Activated T-cell treated with anti-CD3 and anti-CD28 coated beads, Interleukin-2, amount 50 U/mL, for 1 hour (primary cell): ENCODE measurements at regions not wholly inside any gene's neighbourhood (a gene's known extent, or its start where the extent isn't known, plus 50 kb on each side); places are given as distances from the start of the nearest gene placed in this dataset.
"Not testable (repeated sequence)": the region's sequence is repeated elsewhere in the genome, so short reads cannot be mapped to it uniquely, and the experiment has no call there.

ENCODE experiments used
- DNase-seq: peaks from one replicate; pipeline ENCODE4 v3.0.0-alpha.2; 2020

- DNase-seq, result no peak
Measured at GRCh38 chr16:61421111-61421510, 615.1 kb downstream of the CDH8 start.

GRCh38 chr16:61419791-61420190 is 616.4 kb downstream of the CDH8 start:
- DNase-seq, result no peak

DNA sequence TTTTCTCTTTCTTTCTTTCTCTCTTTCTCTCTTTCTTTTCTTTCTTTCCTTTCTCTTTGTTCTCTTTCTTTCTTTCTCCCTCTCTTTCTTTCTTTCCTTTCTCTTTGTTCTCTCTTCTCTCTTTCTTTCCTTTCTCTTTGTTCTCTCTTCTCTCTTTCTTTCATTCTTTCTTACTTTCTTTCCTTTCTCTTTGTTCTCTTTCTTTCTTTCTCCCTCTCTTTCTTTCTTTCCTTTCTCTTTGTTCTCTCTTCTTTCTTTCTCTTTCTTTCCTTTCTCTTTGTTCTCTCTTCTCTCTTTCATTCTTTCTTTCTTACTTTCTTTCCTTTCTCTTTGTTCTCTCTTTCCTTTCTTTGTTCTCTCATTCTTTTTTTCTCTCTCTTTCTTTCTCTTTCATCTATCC is 617.4 kb downstream of the CDH8 start:
- not testable (repeated sequence) for DNase-seq

DNA sequence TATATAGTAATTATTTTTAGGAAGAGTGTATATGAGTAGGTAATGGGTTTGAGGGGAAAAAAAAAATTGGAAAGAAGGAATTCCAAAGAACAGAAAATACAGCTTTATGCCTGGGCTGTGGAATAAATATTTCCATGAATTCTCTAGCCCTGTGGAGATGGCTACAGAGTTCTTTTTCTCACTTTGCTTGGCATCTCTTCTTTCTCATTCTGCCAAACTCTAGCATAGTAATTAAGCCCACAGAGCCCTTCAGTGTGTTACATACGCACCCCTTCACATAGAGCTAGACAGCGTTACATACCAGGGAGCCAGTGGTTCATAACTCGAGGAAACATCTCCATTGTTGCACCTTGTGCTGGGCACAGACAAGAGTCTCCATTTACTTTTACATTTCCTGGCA is 621.1 kb downstream of the CDH8 start:
- no peak for DNase-seq

GRCh38 chr16:61413021-61413420 is 623.2 kb downstream of the CDH8 start:
- no peak for DNase-seq

DNA sequence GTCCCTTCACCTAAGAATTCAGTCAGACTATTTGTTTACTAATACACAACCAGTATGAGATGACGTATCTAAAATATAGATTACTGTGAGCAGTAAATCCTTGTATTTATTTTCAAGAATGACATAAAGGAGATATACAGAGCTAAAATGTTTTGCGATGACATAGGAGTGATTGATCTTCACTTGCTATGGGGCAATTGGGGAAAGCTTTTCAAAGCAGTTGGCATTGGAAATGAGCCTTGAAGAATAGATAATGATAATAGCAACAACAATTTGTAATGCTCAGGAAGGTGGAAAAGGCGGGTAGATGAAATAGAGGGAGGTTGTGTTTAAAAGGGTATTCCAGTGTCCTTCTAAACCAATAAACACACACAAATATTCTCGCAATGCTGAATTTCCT is 623.7 kb downstream of the CDH8 start:
- no peak for DNase-seq

GRCh38 chr16:61409604-61410003 is 626.6 kb downstream of the CDH8 start:
- no peak for DNase-seq

GRCh38 chr16:61403386-61403785 is 632.9 kb downstream of the CDH8 start:
- no peak for DNase-seq

DNA sequence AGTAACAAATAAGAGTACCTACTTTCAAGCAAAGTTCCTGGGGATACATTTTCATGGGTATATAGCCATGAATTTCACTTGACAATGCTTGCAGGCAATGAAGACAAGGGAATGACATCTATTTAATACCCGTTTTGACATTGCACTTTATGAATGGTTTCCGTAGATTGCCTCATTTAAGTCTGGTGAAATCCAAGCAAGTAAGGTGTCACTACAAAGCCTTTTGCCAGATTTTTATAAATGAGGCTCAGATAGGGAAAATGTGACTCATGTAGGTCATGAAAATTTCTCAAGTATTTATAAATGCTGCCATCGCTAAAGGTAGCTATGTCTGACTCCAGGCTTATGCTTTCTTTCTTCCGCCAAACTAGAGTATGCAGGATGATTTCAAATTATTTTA is 644.3 kb downstream of the CDH8 start:
- no peak for DNase-seq

DNA sequence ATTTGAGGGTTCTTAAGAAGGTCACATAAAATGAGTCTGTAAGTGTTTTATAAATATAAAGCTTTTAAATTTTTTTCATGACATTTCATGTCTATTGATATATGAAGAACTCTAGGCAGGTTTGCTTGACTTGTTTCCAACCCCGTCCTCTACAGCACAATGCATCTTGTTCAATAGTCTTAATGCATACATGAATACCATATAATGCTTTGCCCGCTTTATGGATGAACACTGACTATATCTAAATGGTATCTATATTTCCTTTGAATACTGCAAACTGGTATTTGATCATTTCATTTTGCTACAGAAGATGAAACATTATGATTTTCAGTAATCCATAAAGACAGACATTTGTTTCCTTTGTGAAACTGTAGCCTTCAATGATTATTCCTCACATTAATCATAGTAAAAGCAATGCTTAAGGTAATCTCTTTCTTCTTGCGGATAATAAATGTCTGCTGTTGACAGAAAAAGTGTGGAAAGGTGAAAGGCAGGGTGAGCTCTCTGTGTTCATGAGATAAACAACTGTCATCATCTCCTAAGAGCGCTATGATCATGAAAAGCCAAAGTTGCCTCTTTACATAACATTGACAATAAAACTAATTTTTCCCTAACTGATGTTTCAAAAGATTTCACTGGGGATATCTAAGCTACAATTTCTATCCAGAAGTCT is 645.1 kb downstream of the CDH8 start:
- no peak for DNase-seq

DNA sequence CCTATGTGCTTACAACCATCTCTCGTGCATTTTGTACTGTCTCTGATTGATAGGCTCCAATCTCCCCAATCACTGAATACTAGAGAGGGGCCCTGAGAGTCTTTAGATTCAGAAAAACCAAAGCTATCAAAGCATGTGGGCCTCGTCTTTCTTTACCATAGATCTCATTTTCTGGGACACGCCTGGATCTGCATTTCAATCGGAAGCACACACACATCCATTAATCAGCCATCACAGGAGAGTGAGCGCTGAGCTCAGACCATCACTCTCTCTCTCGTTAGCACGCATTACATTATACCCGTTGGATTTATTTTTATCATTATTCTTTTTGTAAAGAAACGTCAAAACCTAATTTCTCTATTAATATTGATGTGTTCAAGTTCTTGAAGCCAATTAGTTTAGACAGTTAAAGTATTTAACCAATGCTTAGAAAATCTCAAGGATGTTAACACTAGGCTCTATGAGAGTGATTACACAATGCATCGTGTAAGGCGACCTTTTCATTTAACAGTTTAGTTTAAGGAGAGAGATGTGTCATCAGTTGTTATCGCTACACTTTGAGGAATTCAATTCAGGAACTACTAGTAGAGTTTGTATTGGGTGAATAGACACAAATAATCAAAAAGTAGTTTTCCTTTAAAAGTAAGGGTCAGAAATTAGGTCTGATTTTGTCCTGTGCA is 650.7 kb downstream of the CDH8 start:
- no peak for DNase-seq

GRCh38 chr16:61382435-61382834 is 653.8 kb downstream of the CDH8 start:
- DNase-seq, result no peak

DNA sequence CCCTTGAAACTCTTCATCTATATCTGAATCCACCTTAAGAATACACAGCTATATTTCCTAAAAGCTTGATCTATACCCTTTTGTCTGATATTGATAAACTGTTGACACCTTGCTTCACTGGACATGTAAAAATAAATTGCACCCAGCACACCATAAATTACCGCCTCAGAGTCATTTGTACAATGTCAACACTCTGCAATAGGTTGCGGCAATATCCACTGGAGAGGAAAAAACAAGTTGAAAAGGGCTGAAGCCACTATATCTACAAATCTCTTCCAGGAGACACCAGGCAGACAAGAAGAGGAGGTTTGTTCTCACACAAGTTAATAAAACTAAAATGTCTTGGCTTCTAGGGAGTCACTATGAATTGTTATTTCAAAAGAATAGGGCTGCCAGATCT is 656.9 kb downstream of the CDH8 start:
- DNase-seq, result no peak

DNA sequence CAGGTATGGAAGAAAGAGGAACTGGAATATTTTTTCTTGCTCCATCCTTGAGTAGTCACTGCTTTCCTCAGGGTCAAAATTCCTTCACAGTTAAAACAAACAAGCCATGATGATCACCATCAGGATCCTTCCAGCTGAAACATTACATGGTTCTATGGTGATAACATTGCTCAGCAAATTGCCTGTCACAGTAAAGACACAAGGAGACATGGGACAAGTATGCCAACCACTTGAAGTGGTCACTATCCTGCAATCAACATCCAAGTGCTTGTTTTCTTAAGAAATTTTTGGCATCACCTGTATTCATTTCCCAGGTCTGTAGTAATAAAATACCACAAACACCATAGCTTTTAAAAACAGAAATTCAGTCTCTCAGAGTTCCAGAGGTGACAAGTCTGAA is 662.2 kb downstream of the CDH8 start:
- DNase-seq, result no peak

DNA sequence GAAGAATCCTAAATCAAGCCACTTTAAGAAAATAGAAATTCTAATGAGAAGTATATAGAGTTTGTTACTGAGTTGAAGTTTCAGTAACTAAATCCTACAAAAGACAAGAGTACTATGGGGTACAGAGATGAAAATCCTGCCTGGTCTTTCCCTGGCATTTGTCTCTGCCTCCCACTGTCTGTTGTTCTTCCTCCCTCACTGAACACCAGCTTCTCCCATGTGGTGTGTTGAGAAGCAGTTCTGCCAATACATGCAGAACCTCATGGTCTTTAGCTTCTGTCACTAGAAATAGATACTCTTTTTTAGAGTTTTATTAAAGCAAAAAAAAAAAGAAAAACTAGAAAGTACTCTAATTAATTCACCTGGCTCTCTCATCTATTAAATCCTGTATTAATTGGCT is 664.4 kb downstream of the CDH8 start:
- DNase-seq, result no peak

DNA sequence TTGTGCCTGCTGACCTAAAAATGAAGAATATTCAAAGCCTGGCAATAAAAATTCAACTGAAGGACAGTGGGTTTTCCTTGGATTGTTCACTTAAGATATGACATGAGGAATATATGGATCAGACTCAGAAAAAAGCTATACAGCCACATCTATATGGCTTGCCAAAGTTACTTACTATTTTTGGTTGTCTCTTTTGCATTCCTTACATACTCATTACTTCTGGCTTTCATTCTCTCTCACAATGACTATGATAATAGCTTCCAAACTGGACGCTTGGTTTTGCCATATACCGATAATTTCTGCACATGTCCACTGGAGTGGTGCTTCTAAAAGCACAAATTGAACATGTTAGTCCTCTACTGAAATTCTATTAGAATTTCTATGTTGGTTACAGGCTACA is 664.9 kb downstream of the CDH8 start:
- DNase-seq, result no peak

DNA sequence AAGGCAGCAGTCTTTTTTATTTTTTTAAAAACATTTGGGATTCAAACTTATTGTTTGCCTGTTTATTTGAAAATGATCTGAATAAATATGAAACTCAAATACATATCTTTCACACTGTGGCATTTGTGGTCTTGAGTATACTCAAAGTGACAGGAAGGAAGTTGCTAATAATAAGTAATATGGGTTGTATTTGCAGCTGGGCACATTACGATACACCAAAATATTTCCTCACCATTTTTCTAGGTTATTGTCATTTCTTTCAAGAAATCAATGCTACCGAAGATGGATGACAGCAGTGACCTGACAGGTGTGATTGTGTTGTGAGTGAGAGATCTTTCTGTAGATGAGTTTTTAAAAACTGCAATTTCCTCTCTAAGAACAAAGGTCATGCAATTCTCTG is 665.7 kb downstream of the CDH8 start:
- DNase-seq, result no peak

- DNase-seq, result no peak
Measured at GRCh38 chr16:61366006-61366405, 670.2 kb downstream of the CDH8 start.

GRCh38 chr16:61364990-61365389 is 671.2 kb downstream of the CDH8 start:
- DNase-seq, result no peak

DNA sequence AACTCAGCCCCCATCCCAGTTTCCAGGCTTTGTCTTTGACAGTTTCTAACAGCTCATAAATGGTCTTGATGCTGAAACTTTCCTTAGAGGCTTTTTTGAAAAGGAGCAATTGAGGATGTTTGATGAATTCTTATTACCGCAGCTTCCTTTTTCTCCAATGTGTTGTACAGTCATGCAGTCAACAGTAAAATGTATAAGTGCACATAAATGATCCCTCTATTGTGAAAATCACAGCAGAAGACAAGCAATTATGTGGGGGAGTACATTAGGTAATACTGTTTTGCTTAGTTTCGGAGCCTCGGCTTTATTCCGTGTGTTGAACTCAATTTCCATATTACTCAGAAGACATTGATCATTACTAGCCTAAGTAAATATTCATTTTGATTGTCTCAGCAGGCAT is 673.7 kb downstream of the CDH8 start:
- no peak for DNase-seq

DNA sequence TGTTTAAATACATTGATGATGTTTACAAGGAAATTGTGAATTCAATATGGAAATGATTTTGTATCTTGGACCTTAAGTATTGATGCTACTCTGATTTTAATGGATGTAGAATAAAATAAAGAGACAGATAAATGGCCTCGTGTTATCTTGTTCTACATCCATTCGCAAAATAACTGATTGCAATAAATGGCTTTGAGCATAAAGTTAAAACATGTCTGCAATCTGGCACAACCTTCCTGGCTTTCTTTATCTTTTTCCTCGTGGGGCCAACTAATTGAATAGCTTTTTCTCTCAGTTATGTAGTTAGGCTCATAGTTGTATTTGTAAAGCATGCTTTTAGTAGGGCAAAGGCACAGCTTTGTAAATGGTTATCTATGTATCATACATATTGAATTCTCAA is 691.4 kb downstream of the CDH8 start:
- DNase-seq, result no peak

- DNase-seq, result no peak
Measured at GRCh38 chr16:61332461-61332860, 703.8 kb downstream of the CDH8 start.

DNA sequence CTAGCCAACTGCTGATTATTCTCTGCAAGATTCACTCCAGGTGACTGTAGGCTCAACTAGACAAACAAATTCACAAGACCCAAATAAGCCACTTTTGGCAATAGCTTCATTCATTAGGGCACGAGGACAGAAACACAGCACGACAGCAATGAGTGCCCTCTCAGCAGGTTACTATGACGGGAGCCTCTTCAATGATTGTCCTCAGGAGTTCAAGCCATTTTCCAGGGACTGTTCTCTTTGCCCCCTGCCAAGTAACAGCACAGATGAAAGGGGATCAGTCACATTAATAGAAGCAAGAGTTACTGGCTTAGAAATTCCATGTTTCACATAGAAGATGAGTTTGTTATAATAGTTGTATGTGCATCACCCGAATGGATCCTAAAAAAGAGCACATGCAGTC is 712.2 kb downstream of the CDH8 start:
- no peak for DNase-seq

DNA sequence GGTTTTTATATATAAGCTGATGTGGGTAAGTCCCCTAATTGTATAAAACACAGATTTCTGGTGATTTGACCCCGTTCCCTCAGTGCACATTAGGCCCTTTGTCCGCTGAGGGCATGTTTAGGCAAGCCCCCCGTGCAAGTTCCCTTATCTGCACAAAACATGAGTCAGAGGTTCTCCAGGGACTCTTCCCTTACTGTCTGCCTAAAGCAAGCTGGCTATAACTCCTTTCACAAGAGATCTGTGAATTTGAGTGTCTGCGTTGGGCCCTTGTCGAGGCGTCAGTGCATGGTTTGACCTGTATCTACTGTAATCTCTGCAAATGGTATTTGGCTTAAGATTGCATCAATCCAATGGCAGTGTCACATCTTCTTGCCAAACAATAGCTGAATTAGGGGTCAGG is 712.8 kb downstream of the CDH8 start:
- no peak for DNase-seq

DNA sequence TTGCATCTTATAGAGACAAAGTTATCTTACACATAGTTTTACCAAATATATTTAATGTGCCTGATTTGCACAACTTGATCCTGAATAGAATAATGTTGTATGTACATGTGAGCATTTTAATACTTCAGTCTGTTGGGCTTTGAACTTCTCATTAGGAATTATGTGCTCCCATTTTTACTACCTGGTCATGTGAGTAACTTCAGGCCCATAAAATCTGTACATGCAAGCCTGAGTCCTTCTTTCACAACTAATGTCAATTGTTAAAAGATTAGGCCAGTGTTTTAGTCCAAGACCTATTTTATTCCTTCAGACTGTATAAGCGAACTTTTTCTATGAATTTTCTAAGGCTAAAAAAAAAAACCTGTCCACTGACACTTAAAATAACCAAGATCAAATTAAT is 715.4 kb downstream of the CDH8 start:
- DNase-seq, result no peak
